ENCODE measurements at regions not wholly inside any gene's neighbourhood (a gene's known extent, or its start where the extent isn't known, plus 50 kb on each side); places are given as distances from the start of the nearest gene placed in this dataset.

GRCh38 chr6:170157567-170158218 is 133.2 kb downstream of the DLL1 start:
- CTCF ChIA-PET, result no interaction called here
- no peaks in the 10 kb centered on the region for H3K9me3 Mint-ChIP-seq
- ATAC-seq (no peak), DNase-seq (ENCODE audit: low spot score) (no peak)
- TF ChIP-seq ZBTB21 (CRISPR knock-in tag; IDR thresholded peaks at IDR 0.05; ENCODE audit: borderline replicate concordance) (no peak), NFATC4 (CRISPR knock-in tag; IDR thresholded peaks at IDR 0.05) (no peak), ZMAT4 (CRISPR knock-in tag; IDR thresholded peaks at IDR 0.05) (no peak), FOXJ3 (CRISPR knock-in tag; IDR thresholded peaks at IDR 0.05; ENCODE audit: borderline replicate concordance) (no peak), FOXK1 (CRISPR knock-in tag; IDR thresholded peaks at IDR 0.05) (no peak), RELA (CRISPR knock-in tag; IDR thresholded peaks at IDR 0.05; ENCODE audit: borderline replicate concordance) (no peak), ZNF423 (CRISPR knock-in tag; IDR thresholded peaks at IDR 0.05) (no peak)
- H3K27me3 Mint-ChIP-seq (ENCODE audit: low read depth), result no peaks in the 10 kb centered on the region; the same call in 1 of the 2 replicates
- no peaks in the 10 kb centered on the region for H3K36me3 Mint-ChIP-seq
- POLR2A ChIA-PET, result no interaction called here
- peaks cover 5% of the 10 kb centered on the region for H3K4me1 Mint-ChIP-seq
- no peak overlapping the region for H3K4me3 Mint-ChIP-seq
- H3K27ac Mint-ChIP-seq, result no peak overlapping the region

- TF ChIP-seq ATF2 (CRISPR knock-in tag; IDR thresholded peaks at IDR 0.05; ENCODE audit: borderline replicate concordance, low read depth), result no peak
- no peak for TF ChIP-seq NR3C1 (CRISPR knock-in tag; conservative IDR thresholded peaks at IDR 0.05; ENCODE audit: low read depth)
- no peak for TF ChIP-seq AR (CRISPR knock-in tag; IDR thresholded peaks at IDR 0.05)
- TF ChIP-seq ZSCAN18 (CRISPR knock-in tag; IDR thresholded peaks at IDR 0.05), result no peak
- Mint-ChIP-seq H3K36me3 (no peaks in the 10 kb centered on the region), H3K9me3 (no peaks in the 10 kb centered on the region), H3K4me1 (peaks cover 13% of the 10 kb centered on the region), H3K27me3 (ENCODE audit: low read depth) (peaks cover 7% of the 10 kb centered on the region), H3K4me3 (no peak overlapping the region), H3K27ac (no peak overlapping the region)
- DNase-seq (ENCODE audit: low spot score) (no peak), ATAC-seq (no peak)
- ChIA-PET CTCF (no interaction called here), POLR2A (no interaction called here)
Observed at GRCh38 chr6:170156448-170157375, 134.2 kb downstream of the DLL1 start.

GRCh38 chr6:170155464-170156196 is 135.2 kb downstream of the DLL1 start:
- Mint-ChIP-seq H3K27me3 (ENCODE audit: low read depth) (peaks cover 13% of the 10 kb centered on the region), H3K4me1 (peaks cover 21% of the 10 kb centered on the region), H3K4me3 (no peak overlapping the region), H3K9me3 (no peaks in the 10 kb centered on the region), H3K36me3 (no peaks in the 10 kb centered on the region), H3K27ac (no peak overlapping the region)
- ATAC-seq, result no peak
- TF ChIP-seq EMX1 (CRISPR knock-in tag; IDR thresholded peaks at IDR 0.05), result no peak
- TF ChIP-seq ZNF416 (CRISPR knock-in tag; IDR thresholded peaks at IDR 0.05), result no peak
- no peak for TF ChIP-seq NFE2L1 (CRISPR knock-in tag; IDR thresholded peaks at IDR 0.05)
- TF ChIP-seq FOXP1 (CRISPR knock-in tag; IDR thresholded peaks at IDR 0.05; ENCODE audit: borderline replicate concordance), result no peak
- POLR2A ChIA-PET, result no interaction called here
- DNase-seq (ENCODE audit: low spot score), result no peak
- CTCF ChIA-PET, result no interaction called here

Data from WTC11 (cell line).